Pancreas (tissue), 10 donors: ENCODE measurements at regions not wholly inside any gene's neighbourhood (a gene's known extent, or its start where the extent isn't known, plus 50 kb on each side); places are given as distances from the start of the nearest gene placed in this dataset.

Experiments
- ATAC-seq, 4 donors: fragments of 200-7000 bp; cut with Tn5 transposase; one replicate each; pipeline versions ENCODE4 v1.8.0 to v1.9.1; 2020; ENCODE audit warnings: mild to moderate bottlenecking in 4 of 4, moderate library complexity in 4 of 4
- DNase-seq, 6 donors: peaks; one replicate each; pipeline ENCODE4 v3.0.0-alpha.2; 2020
- FAIRE-seq: peaks from 2 replicates; lab custom pipeline; 2012; peaks lifted over from hg19 to GRCh38; lab: Jason Lieb, UNC
- H3K27ac ChIP-seq, 4 donors: fragments of 200-600 bp; sonication (generic); 1 replicate in 3 of 4; 2 replicates in 1 of 4; pipeline versions ENCODE4 v1.5.0 to v1.8.0; 2020
- H3K27me3 ChIP-seq, 4 donors: fragments of 200-600 bp; one replicate each; pipeline ENCODE4 v1.8.0; 2021
- H3K36me3 ChIP-seq, 3 donors: fragments of 200-600 bp; sonication (generic) in 1 of 3; one replicate each; pipeline versions ENCODE4 v1.5.0 to v1.8.0; 2020 to 2021
- H3K4me1 ChIP-seq, 3 donors: fragments of 200-600 bp; one replicate each; pipeline ENCODE4 v1.8.0; 2021
- H3K4me3 ChIP-seq, 4 donors: fragments of 200-600 bp; sonication (generic) in 2 of 4; one replicate each; pipeline versions ENCODE4 v1.5.0 to v1.8.0; 2020 to 2021
- H3K9me3 ChIP-seq, 4 donors: fragments of 200-600 bp; one replicate each; pipeline ENCODE4 v1.8.0; 2021
- WGBS, 2 donors: extraction: QIAGEN DNeasy Blood & Tissue Kit; methylation state at CpG; one replicate each; pipeline ENCODE4 v1.1.7; 2013; 5-methylcytosine and 5-hydroxymethylcytosine counted together
- intact Hi-C, 3 donors: fragments of 100-400 bp; cut with DNase I; formaldehyde crosslinking; loops; one replicate each; pipeline versions ENCODE4 v1.11.1 to v1.14.2; 2022
- TF ChIP-seq, protein P1 (sequence below), 4 donors: fragments of 200-600 bp; sonication (generic) in 3 of 4; IDR thresholded peaks; one replicate each; pipeline versions ENCODE4 v1.5.0 to v1.8.0; 2021; ENCODE audit warnings: antibody characterized with exemption in 4 of 4
- donor health status: healthy with polysubstance abuse.
- donor health status: DM: no; HTN: no; CAD: no; lungs with moderate emphysema.
- donor health status: DM: no; HTN: no; CAD: no.
- donor health status: control.
- donor health status: control.
- donor health status: Bipolar disorder and iron deficiency.
- donor health status: DM: yes; HTN: yes; CAD: no.
- donor health status: DM: no; HTN: no; CAD: no.
- donor health status: DM: no; HTN: no; CAD: no.
- donor health status: DM: yes; HTN: yes; CAD: no.

DNA sequence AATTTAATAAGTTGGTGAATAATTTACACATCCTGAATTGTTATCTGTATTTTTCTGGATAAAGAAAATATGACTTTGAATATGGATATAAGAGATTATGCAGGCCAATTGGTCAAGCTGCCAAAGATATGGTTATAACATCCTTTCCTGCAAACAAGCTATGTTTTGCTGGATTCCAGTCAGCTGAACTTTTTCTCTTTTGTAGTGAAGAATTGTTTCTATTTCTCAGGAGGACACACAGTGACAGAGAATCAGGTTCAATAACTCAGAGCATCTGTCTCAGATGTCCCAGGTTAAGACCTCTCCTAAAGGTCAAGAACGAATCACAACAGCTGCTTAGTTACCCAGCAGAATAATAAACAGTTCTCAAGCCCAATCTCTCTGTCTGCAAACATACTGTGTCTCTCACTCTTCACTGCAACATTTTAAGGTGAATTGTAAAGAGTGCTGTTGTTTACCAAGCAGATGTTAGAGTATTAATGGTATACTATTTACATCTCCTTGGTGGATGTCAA lies 189.5 kb upstream of the ANKRD50 start:
- Histone ChIP-seq H3K27ac (no peak overlapping the region), H3K4me1 (peaks cover 8 to 21% (median 13%) of the 10 kb centered on the region in 3 donors), H3K27me3 (no peaks in the 10 kb centered on the region), H3K36me3 (no peaks in the 10 kb centered on the region), H3K9me3 (no peaks in the 10 kb centered on the region), H3K4me3 (no peak overlapping the region)
- TF ChIP-seq, protein P1, sequence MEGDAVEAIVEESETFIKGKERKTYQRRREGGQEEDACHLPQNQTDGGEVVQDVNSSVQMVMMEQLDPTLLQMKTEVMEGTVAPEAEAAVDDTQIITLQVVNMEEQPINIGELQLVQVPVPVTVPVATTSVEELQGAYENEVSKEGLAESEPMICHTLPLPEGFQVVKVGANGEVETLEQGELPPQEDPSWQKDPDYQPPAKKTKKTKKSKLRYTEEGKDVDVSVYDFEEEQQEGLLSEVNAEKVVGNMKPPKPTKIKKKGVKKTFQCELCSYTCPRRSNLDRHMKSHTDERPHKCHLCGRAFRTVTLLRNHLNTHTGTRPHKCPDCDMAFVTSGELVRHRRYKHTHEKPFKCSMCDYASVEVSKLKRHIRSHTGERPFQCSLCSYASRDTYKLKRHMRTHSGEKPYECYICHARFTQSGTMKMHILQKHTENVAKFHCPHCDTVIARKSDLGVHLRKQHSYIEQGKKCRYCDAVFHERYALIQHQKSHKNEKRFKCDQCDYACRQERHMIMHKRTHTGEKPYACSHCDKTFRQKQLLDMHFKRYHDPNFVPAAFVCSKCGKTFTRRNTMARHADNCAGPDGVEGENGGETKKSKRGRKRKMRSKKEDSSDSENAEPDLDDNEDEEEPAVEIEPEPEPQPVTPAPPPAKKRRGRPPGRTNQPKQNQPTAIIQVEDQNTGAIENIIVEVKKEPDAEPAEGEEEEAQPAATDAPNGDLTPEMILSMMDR (IDR thresholded peaks at IDR 0.05) = no peak
- no peak for ATAC-seq
- WGBS, 2 donors = 12 to 18% methylated on average over 1 of the region's 1 CpG
- no peak for DNase-seq
- FAIRE-seq = no peak
- intact Hi-C loops = no loop called here

DNA sequence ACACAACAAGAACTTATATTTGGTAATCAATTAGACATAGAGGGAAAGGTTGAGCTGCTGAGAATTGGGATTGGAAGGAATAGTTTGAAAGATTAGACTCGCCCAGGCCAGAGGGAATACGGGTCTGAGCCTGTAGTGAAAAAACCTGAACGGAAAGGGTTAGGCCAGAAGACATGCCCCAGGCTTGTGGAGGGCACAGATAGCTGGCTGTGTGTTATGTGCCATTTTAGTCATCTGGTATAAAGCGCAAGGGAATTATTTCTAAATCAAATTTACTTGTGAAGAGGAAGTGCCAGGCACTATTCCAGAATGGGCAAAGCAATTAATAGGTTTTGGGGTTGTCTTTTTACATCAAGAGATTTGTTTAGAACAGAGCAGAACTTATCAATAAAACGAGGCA lies 187.5 kb upstream of the ANKRD50 start:
- WGBS, 2 donors = 83 to 85% methylated on average over 5 of the region's 5 CpGs
- FAIRE-seq = no peak
- Histone ChIP-seq H3K27ac (no peak overlapping the region), H3K4me1 (peaks cover 7 to 21% (median 13%) of the 10 kb centered on the region in 3 donors), H3K9me3 (no peaks in the 10 kb centered on the region), H3K36me3 (no peaks in the 10 kb centered on the region), H3K4me3 (no peak overlapping the region), H3K27me3 (no peaks in the 10 kb centered on the region)
- ATAC-seq = no peak
- no peak for DNase-seq
- intact Hi-C loops = no loop called here
- TF ChIP-seq, protein P1 (IDR thresholded peaks at IDR 0.05) = no peak

DNA sequence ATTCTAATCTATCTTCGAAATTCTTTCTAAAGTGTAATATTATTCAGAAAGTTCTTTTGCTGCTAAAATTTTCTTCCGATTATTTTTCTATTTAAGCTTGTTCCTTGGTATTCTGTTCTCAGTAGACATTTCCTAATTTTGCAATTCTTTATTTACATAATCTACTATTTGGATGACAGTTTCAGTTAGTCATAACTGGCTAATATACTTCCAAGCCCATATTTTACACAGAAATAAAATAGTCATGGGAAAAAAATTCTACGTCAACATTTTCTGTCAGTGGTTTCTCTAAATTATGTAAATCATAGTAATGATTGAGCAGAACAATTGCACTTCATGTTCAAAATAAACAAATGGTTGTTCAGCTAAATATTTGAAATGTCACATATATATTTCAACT lies 178.0 kb upstream of the ANKRD50 start:
- Histone ChIP-seq H3K27me3 (no peaks in the 10 kb centered on the region), H3K4me3 (no peak overlapping the region), H3K27ac (no peak overlapping the region), H3K9me3 (no peaks in the 10 kb centered on the region), H3K4me1 (no peaks in the 10 kb centered on the region), H3K36me3 (no peaks in the 10 kb centered on the region)
- WGBS, 2 donors = 69 to 81% methylated on average over 3 of the region's 3 CpGs
- ATAC-seq = no peak
- intact Hi-C loops = no loop called here
- FAIRE-seq = no peak
- DNase-seq = no peak
- TF ChIP-seq, protein P1 (IDR thresholded peaks at IDR 0.05) = no peak

DNA sequence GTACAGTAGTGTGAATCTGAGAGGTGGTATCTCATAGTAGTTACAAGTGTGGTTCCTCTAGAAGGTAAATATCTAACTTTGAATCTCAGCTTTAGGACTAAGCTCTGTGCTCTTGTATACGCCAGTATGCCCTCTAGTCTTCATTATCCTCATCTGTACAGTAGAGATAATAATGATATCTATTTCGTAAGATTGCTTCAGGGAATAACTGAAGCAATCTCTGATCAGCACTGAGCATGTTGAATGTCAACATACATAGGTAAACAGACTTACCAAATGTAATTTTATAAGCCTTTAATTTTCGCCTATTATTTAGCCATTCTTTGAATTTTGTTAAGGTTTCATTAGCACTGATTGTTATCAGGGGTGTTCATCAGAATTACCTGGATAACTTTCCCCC lies 175.2 kb upstream of the ANKRD50 start:
- 72 to 81% methylated on average over 3 of the region's 3 CpGs for WGBS, 2 donors
- no peak overlapping the region for H3K4me3 ChIP-seq
- H3K9me3 ChIP-seq = no peaks in the 10 kb centered on the region
- TF ChIP-seq, protein P1 (IDR thresholded peaks at IDR 0.05) = no peak
- no peaks in the 10 kb centered on the region for H3K27me3 ChIP-seq
- H3K36me3 ChIP-seq = no peaks in the 10 kb centered on the region
- no peak for FAIRE-seq
- intact Hi-C loops = no loop called here
- no peak for DNase-seq
- no peak for ATAC-seq
- no peak overlapping the region for H3K27ac ChIP-seq
- H3K4me1 ChIP-seq = no peaks in the 10 kb centered on the region

DNA sequence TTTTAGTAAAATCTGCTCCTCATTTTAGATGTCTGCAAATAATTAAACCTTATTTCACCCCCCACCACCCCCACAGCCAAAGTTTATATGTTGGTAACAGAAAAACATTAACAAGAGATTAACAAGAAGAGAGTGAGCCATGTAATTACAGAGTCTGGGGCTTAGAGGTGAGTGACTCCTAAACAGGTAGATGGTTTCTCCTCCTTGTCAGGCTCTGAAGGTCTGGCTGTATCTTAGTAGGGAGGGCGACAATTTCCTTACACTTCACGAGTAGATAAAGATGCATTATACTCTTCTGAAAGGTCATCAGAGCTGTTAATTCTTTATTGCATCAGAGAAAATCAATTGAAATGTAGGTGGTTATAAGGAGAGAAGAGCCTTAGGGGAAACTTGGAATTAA lies 171.8 kb upstream of the ANKRD50 start:
- 60 to 63% methylated on average over 2 of the region's 2 CpGs for WGBS, 2 donors
- no peak for ATAC-seq
- TF ChIP-seq, protein P1 (IDR thresholded peaks at IDR 0.05) = no peak

More for the DNA sequence above, 171.8 kb upstream of the ANKRD50 start:
- no peaks in the 10 kb centered on the region for H3K4me1 ChIP-seq
- FAIRE-seq (no peak), DNase-seq (no peak)
- H3K4me3 ChIP-seq = no peak overlapping the region
- no peak overlapping the region for H3K27ac ChIP-seq
- H3K36me3 ChIP-seq = no peaks in the 10 kb centered on the region
- H3K9me3 ChIP-seq = no peaks in the 10 kb centered on the region
- no peaks in the 10 kb centered on the region for H3K27me3 ChIP-seq
- intact Hi-C loops = no loop called here
